HK-2 (cell line): ENCODE measurements at regions not wholly inside any gene's neighbourhood (a gene's known extent, or its start where the extent isn't known, plus 50 kb on each side); places are given as distances from the start of the nearest gene placed in this dataset.

Experiments used
- DNase-seq: peaks from one replicate; pipeline ENCODE4 v3.0.0-alpha.2; 2018; ENCODE audit not compliant: unreplicated experiment

GRCh38 chr11:45347348-45348082, 61.4 kb upstream of the SYT13 start:
- DNase-seq: no peak

DNA sequence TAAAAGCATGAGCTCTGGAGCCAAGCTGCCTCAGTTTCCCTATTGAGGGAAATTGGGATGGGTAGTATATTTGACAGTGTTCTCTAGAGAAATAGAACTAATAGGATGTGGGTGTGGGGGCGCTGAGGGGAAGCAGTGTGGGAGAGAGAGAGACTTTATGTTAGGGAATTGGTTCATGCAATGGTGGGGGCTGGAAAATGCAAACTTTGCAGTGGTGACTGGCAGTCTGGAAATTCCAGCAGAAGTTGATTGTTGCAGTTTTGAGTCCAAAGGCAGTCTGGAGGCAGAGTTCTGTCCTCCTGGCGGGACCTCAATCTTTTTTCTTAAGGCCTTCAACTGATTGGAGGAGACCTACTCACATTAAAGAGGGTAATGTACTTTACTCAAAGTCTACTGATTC, 59.4 kb upstream of the SYT13 start:
- no peak for DNase-seq

DNA sequence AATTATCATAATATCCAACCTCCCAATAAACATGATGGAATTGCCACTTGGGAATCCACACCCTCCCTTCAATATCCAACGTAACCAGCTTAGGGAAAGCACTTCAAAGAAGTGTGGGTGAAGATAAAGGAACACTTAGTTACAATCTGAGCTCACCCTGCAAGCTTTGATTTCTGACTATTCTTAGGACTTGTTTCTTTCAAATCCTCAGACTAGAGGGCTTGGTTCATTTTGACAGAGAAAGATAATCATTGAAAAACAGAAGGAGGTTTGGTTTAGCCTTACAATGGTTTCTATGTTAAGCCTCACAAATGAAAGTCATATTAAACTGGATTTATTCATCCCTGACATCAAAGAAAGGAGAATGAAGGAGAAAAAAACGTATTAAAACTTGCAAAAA, 57.9 kb upstream of the SYT13 start:
- DNase-seq: no peak

- no peak for DNase-seq
These were observed 57.3 kb upstream of the SYT13 start for GRCh38 chr11:45343444-45343843.

GRCh38 chr11:45341372-45341771, 55.2 kb upstream of the SYT13 start:
- DNase-seq: no peak

DNA sequence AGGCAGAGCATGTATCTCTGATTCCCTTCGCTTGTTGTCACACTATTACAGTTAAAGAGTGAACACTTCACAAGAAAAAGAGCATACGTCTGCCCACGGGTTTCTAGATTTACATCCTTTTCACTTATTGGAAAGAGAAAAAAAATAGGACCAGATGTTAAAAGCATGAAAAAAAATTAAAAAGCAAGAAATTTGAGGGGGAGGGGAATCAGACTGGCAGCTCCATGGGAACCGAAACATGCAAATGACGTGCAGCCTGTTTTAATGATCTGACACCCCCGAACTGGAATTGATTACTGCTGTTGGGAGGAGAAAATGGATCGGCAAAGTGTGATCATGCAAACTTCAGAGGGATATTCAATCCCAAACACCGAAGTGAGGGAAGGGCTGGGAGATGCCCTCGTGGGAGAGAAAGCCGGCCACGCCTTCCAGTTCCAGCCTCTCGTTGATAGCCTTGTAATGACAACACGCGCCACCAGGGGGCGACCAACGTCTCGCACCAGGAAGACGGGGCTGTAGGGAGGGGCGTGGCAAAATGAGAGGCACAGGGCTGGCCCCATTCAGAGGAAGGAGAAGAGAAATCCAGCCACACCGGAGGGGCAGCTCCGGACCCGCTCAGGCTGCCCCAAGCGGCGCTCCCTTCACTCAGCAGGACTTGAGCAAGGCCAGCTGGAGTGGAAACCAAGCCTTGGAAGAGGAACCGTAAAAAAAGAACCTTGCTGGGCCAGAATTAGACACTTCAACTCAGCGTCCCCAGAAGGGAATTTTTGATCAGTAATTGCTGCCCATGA, 53.8 kb upstream of the SYT13 start:
- DNase-seq: peak; percentile 85

GRCh38 chr11:45337583-45338360, 51.6 kb upstream of the SYT13 start:
- DNase-seq: no peak

DNA sequence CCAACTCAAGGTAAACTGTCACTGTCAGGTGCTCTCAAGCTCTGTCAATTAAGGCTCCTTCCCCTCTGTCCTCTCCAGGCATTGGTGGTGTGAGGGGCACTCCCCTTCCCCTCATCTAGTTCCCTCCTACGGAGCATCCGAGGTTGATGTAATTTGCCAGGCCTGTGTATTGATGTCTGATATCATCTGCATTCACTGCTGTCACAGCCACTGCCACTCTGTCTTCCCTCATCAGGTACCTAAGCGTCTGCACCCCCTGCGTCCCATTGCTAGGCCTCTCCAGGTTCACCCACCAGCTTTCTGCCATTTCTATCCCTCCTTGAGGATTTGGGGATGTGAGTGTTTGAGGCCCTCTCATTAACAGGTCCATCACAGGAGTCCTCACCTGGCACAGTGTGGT, 50.0 kb upstream of the SYT13 start:
- DNase-seq: no peak
